NOMO-1 treated with DMSO at 0.1 percent for 48 hours (cell line): ENCODE measurements at regions not wholly inside any gene's neighbourhood (a gene's known extent, or its start where the extent isn't known, plus 50 kb on each side); places are given as distances from the start of the nearest gene placed in this dataset.
"Not testable (repeated sequence)": the region's sequence is repeated elsewhere in the genome, so short reads cannot be mapped to it uniquely, and the experiment has no call there.

ENCODE experiments used
- DNase-seq: peaks from one replicate; lab custom pipeline; 2025; ENCODE audit not compliant: unreplicated experiment; lab: John Stamatoyannopoulos, UW

DNA sequence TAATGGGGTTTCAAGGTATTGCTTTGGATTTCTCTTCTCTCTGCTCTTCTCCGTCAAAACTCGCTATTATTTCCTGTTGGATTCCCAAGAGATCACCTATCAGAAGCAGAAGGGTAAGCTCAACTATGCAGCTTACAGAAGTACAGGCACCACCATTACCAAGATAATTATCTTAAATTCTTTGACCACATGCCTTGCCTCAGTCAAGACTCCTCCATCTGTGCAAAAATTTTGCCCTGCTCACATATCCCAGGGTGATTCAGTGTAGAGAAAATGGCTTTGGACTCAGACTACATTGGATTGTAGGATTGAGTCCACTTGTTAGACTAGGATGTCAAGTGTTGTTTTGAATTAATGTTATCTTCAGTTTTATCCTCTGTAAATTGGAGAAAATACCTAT is 698.7 kb downstream of the TDRD15 start:
- no peak for DNase-seq

- no peak for DNase-seq
Measured at GRCh38 chr2:21833767-21834166, 710.0 kb downstream of the TDRD15 start.

- peak; percentile 31 for DNase-seq
Measured at GRCh38 chr2:21836261-21836660, 712.5 kb downstream of the TDRD15 start.

GRCh38 chr2:21836719-21837118 is 713.0 kb downstream of the TDRD15 start:
- DNase-seq = peak; percentile 65

GRCh38 chr2:21837168-21837960 is 713.6 kb downstream of the TDRD15 start:
- peak; percentile 70 for DNase-seq

DNA sequence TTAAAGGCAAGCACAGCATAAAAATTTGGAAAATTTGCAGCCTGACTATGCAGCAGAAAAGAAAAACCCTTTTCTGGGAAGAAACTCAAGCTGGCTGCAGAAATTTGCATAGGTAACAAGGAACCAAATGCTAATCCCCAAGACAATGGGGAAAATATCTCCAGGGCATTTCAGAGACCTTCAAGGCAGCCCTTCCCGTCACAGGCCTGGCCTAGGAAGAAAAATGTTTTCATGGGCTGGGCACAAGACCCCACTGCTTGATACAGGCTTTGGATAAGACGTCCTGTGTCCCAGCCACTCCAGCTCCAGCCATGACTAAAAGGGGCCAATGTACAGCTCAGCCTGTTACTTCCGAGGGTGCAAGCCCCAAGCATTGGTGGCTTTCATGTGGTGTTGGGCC is 717.6 kb downstream of the TDRD15 start:
- no peak for DNase-seq

DNA sequence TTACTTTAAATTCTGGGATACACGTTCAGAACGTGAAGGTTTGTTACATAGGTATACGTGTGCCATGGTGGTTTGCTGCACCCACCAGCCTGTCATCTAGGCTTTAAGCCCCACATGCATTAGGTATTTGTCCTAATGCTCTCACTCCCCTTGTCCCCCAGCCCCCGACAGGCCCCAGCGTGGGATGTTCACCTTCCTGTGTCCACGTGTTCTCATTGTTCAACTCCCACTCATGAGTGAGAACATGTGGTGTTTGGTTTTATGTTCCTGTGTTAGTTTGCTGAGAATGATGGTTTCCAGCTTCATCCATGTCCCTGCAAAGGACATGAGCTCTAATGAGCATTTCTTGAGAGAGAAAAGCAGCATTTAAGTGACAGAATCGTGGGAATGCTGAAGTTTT is 726.6 kb downstream of the TDRD15 start:
- not testable (repeated sequence) for DNase-seq

DNA sequence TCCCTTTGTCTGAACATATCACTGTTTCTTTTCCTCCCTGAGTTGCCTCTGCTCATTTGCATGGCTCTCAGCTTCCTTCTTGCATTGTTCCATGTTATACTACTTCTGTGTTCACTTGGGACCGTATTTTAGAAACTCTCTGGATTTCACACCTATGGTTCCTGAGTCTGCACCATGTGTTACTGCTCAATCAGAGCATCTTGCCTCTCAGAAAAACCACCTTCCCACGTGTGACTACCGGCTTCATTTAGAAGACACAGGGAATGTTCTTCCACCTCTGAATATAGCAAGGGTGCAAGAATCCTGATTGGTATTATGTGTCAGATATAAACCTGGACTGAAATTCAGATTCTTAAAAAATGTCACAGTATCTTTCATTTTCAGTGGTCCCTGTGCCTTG is 731.2 kb downstream of the TDRD15 start:
- no peak for DNase-seq

GRCh38 chr2:21856708-21857107 is 732.9 kb downstream of the TDRD15 start:
- no peak for DNase-seq

DNA sequence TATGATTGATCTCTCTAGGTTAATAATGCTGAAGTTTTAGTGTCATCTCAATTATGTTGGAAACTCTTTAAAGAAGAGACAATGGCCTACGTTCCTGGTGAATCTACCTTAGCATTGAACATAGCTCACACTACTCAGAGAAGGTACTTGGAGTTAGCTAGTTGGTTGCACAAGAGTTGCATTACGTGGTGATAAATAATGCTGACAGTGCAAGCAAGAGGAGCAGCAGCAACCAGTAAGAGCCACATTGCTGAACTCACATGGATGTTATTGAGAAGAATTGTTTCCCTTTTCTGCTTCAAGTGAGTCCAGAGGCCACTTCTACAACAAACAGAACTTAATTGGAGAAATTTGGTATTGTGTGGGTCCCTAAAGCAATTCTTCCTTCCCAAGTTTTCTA is 737.1 kb downstream of the TDRD15 start:
- peak; percentile 80 for DNase-seq

DNA sequence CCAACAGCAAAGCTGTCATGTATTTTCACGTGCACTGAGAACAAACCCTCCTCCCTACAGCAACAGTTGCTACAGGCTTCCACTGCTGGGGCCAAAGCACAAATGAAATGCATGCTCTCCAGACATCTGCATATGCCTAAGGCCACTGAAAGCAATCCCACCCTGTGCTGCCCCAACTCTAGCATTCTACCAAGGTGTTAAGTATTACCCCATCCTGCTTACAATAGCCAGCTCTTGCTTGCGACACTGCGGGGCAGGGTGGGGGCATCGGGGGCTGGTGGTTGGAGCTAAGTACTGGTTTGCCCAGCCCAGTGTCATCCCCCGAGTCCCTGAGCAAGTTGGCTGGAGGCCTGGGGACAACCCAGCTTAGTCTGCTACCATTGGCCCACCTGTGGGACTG is 742.5 kb downstream of the TDRD15 start:
- no peak for DNase-seq

DNA sequence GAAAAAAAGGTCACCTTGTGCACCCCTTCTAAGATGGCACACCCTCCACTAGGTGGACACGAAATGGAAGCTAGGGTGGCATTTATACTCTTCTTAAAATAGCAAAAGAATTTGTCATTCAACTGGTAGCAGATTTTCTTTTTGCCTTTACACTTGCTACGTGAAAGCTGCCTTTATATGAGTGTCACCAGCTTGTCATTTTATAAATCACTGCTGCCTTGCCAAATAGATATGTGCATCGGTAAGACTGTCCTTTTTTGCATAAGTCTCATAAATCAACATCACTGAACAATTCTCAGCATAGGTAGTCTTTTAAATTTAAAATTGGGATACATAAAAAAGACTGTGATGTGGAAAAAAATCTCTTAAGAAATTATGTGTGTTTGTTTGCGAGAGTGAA is 764.1 kb downstream of the TDRD15 start:
- DNase-seq = no peak

DNA sequence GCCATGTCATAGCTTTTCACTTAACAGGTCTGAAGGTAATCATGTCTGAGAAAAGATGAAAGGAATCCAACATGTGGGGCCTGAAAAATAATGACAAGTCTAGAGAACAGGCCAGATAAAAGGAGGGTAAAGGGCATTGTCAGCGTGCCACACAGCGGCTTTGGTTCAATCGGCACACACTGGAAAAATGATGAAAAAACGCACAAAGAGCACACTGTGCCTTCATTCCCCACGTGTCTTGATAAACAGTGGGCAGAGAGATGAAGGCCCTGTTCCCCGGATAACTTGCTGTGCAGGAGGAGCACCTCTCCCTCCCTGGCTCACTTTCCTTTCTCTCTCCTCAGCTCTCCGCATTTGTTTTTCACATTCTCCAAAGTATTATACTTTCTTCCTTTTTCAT is 766.3 kb downstream of the TDRD15 start:
- no peak for DNase-seq

DNA sequence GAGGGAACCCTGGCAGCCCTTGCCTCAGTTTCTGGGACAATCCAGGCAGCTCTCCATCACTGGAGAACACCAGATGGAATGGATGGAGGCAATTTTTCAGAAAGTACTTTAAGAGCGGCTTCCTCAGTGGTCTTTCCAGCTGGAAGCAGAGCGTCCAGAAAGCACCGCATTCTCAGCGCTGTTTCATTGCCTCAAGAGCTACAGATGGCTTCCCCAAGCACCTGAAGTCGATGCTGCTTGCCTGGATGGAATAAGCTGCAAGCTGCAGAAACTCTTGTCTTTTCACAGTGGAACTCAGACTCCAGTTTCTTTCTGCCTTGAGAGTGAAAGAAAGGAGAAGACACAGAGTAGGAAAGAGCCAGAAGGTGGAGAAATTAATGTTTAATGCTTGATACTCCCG is 766.9 kb downstream of the TDRD15 start:
- DNase-seq = no peak

- peak; percentile 46 for DNase-seq
Measured at GRCh38 chr2:21891191-21891590, 767.4 kb downstream of the TDRD15 start.

DNA sequence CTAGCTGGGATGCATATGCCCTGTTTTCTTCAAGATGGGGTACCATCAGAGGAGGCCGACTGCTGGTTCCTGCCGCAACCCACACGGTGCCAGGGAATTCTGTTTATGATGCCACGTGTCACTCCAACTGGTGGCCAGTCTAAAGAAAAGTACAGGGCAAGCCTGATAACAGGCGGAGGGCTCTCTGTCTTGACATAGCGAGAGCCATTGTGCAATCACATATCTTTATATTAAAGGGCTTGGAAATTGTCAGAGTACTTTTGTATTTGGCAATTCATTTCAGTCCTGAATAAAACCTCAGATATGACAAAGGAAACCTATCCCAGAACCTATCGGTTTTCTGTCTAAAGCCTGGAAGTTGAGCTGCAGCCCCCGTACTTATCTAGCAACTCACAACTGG is 768.4 kb downstream of the TDRD15 start:
- DNase-seq = no peak

DNA sequence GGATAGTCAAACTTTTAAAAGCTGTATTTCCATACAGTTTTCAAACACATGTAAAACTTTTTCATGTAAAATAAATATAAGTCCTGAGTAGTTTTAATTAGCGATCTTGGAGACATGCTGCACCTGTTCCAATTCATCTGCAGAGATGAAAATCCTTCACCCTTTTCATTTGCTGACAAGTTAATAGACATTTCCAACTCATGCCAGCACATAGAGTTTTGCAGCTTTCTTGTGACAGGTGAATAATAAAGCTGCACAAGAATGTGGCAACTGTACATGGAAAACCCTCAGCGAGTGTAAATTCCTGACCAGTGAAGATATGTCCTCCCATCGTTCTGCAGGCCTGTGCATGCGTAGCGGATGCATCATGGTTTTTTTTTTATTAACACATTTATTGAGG is 771.4 kb downstream of the TDRD15 start:
- DNase-seq = no peak

DNA sequence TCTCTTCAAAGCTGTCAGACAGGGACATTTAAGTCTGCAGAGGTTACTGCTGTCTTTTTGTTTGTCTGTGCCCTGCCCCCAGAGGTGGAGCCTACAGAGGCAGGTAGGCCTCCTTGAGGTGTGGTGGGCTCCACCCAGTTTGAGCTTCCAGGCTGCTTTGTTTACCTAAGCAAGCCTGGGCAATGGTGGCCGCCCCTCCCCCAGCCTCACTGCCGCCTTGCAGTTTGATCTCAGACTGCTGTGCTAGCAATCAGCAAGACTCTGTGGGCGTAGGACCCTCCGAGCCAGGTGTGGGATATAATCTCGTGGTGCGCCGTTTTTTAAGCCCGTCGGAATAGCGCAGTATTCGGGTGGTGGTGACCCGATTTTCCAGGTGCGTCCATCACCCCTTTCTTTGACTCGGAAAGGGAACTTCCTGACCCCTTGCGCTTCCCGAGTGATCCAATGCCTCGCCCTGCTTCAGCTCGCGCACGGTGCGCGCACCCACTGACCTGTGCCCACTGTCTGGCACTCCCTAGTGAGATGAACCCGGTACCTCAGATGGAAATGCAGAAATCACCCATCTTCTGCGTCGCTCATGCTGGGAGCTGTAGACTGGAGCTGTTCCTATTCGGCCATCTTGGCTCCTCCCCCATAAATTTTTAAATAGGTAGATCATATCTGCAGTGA is 785.1 kb downstream of the TDRD15 start:
- not testable (repeated sequence) for DNase-seq

GRCh38 chr2:21910832-21911507 is 787.2 kb downstream of the TDRD15 start:
- DNase-seq = no peak

- DNase-seq = no peak
Measured at GRCh38 chr2:21912405-21912804, 788.6 kb downstream of the TDRD15 start.

- no peak for DNase-seq
Measured at GRCh38 chr2:21915201-21915600, 791.4 kb downstream of the TDRD15 start.

DNA sequence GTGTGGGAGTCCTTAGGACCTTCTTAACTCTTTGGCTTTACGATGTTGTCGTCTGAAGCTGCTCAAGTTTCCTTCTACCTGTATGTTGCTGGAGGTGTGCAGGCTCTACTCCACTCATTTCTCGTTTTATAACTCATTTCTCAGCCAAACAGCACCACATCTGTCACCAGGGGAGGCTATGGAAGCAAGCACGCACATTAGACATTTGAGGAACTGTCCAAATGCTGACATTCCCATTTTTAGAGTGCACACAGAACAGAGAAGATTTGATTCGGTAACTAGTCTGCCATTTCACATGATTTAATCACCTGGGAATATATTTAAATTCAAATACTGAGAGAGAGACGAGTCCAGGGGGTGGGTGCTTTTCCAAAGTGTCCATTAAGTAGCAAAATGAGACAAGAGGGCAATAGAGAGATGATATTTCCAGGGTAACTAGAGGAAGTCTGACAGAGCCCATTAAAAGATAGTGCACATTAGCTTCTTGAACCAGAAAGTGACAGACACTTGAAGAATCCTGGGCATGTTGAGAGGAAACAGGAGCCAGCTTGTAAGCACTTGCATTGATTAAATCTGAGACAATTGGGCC is 793.3 kb downstream of the TDRD15 start:
- DNase-seq = no peak
